ENCODE measurements at regions not wholly inside any gene's neighbourhood (a gene's known extent, or its start where the extent isn't known, plus 50 kb on each side); places are given as distances from the start of the nearest gene placed in this dataset.
A peak's percentile ranks its signal among the peaks of the same experiment; 100 is the strongest.
"Not testable (repeated sequence)": the region's sequence is repeated elsewhere in the genome, so short reads cannot be mapped to it uniquely, and the experiment has no call there.

DNA sequence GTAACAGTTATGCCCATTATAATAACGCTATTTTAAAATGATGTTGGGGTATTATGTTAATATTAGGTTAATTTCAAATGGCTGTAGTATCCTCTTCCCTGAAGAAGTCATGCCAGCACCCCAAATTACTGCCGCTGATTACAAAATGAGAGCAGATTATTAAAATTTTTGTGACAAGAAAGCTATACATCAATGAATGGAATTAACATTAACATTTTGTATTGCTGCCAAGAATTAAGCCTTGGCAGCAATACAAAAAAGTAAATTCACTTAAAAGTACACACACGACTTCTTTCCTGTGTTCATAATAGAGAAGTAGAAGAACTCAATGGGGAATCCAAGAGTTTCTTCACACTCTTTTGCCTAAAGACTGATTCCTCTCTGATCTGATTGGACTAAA lies 482.8 kb downstream of the STIM2 start:
- DNase-seq (ENCODE audit: low read depth in 4 of 4, low spot score in 3 of 4) = no peak

DNA sequence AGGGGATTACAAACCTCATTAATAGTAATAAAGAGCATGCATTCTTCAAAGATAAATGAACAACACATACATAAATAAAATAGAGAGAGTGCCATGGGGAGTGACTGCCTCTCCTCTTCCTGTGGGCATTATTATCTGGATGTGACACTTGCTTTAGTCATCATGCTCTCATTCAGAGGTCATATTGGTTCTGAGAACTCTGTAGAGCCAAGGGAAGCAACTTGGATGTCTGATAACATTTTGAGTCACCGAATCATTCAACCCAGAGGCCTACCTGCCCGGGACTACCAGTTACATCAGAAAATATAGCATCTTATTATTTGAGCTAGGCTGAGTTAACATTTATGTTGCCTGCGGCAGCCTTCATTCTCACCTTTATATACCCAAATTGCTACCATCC lies 489.5 kb downstream of the STIM2 start:
- no peak for DNase-seq (ENCODE audit: low read depth in 4 of 4, low spot score in 3 of 4)

DNA sequence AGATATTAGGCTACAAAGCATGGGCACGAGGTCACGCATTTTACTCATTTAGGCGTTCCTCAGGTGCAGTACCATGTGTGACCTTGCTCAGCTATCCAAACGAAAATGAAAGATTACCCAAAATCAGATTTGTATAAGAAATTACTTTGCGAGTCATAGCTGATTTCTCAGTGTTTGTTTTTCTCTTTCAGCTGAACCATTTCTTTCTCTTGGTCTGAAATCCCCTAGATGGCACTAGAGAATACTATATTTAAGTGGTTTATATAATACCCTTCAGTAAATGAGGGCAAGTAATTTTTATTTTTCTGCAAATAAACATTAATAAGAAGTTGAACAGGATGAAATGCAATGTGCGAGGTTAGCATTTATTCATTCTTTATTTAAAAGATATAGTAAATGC lies 496.6 kb downstream of the STIM2 start:
- DNase-seq (ENCODE audit: low read depth in 4 of 4, low spot score in 3 of 4) = no peak

DNA sequence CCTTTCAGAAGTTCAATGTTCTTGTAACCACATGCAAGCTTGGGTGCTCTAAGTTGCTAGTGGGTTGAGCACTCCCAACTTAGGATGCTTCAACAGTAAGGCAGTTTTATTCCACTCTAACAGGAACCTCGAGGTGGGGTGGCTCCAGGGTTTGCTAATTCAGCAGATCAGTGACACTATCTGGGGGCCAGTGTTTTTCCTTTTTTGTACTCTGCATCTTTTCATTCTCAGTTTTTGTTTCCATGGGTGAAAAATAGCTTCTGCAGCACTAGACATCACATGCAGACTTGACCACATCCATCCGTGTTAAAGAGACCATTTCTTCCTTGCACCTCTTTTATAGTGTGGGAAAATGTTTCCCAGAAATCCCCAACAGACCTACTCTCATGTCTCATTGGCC lies 497.6 kb downstream of the STIM2 start:
- no peak for DNase-seq (ENCODE audit: low read depth in 4 of 4, low spot score in 3 of 4)

DNA sequence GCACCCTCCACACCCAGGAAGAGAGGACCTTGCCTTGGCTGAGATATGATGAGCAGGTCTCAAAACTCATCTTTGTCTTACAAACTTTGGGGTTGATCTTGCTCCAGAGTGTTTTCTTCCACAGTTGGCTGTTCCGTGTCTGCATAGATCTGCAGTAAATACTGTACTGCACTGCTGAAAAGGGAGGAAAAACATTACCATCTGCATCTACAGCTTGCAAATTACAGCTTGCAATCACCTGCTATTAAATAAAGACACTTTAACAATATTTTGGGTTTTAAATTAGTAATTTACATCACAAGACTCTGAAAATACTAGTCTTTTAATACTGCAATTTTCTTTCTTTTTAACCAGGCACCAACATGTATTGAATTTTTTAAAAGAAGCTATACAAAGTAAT lies 499.5 kb downstream of the STIM2 start:
- DNase-seq (ENCODE audit: low read depth in 4 of 4, low spot score in 3 of 4) = no peak

DNA sequence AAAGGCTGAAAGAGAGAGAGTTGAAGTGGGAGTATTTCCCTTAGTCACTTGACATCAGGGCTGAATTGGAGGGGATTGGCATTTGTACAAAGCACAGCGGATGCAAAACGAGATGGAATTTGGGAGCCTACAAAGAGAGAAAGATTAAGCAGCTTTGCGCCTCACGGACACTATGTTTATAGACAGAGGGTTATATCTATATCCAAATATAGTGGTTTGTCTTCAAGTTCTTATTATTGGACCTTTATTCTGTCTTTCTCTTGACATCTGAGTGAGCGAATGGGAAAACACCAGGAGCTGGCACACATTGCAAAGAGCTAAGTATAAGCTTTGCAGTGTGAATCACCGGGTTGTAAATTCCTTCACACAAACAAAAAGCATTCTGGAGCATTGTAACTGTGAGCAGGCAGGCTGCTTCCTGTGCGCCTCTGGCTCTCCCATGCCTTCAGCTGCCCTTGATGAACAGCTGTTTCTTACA lies 500.2 kb downstream of the STIM2 start:
- DNase-seq (ENCODE audit: low read depth in 4 of 4, low spot score in 3 of 4) = no peak

DNA sequence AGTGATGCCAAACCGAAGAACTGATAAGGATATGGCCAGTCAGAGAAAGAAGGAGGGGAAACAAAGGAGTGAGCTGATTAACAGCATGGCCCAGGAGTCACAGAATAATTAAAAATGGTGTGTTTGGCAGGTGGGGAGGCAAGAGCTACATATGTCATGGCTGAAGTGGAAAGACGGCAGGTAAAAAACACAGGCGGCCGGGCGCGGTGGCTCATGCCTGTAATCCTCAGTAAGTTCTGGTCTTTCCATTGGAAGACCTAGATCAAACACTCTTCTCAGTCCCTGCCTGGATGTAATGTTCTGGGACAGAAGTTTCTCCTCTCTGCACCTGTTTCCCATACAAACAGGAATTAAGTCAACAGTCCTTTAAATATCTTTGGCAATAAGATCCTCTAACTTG lies 503.9 kb downstream of the STIM2 start:
- DNase-seq (ENCODE audit: low read depth in 4 of 4, low spot score in 3 of 4) = no peak

DNA sequence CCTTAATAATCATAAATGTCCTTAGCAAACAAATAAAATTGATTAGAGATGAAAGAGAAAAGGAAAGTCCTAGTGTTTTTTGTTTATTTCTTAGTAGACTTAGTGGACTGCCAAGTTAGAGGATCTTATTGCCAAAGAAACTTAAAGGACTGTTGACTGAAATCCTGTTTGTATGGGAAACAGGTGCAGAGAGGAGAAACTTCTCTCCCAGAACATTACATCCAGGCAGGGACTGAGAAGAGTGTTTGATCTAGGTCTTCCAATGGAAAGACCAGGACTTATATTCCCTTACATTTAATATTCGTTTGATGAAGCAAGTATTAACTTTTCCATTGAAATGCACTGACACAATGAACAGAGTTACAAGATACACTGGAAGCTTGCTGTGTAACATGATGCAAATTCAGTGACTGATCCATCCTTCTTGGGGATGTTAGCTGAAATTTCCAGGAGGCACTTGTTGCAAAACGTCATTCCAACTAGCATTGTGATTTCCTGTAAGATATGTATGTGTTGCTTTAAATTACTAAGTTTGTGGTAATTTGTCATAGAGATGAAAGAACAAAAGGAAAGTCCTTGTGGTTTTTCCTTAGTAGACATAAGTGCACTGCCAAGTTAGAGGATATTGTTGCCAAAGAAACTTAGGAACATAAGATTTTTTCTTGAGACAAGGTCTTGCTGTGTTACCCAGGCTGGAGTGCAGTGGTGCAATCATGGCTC lies 505.6 kb downstream of the STIM2 start:
- DNase-seq (ENCODE audit: low read depth in 4 of 4, low spot score in 3 of 4) = no peak

DNA sequence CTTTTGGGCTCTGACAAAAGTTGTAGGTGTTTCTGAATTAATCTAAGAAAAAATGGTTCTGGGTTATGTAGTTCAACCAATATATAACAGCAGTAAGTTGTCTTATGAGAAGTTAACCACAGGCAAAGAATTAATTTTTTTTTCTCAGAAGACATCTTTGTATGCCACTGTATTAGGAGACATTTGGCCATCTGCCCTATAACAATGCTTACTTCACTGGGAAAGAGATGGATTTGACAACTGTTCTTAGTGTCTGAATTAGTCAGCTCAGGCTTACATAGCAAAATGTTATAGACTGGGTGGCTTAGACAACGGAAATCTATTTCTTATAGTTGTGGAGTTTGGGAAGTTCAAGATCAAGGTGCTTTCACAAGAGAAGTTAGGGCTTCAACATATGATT lies 508.1 kb downstream of the STIM2 start:
- DNase-seq (ENCODE audit: low read depth in 4 of 4, low spot score in 3 of 4) = no peak

DNA sequence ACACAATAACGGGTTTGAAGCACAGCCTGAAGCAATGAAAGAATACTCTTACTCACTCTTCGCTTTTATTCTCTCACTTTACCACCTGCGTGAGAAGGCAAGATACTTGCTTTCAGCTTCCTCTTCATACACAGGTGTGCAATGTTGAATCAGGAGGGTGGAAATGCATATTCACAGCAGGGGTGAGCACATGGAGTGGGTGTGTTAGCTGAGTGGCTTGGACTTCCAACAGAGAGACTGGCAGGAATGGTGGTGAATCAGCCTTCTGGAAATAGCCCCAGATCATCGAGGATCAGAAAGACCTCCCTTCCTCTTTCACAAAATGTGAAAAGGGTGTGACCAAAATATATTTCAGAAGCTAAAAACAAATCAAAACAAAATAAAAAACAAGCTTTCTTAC lies 521.2 kb downstream of the STIM2 start:
- no peak for DNase-seq (ENCODE audit: low read depth in 4 of 4, low spot score in 3 of 4)

DNA sequence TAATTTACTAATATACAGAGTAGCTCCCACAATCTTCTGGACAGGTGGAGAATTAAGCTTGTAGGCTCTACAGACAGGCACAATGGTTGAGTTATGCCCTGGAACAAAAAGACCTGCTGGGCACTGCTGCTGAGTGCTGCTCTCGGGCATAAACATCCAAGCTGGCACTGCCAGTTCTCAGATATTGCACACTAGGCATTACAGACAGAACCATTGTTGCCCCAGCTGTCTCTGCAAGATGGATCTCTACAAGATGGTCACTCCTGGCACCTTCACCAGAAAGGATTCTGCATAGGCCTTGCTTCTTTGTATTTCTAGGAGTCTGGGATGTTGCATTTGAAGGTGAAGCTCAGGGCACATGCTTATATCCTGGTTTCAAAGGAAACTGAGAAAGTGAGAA lies 527.1 kb downstream of the STIM2 start:
- DNase-seq (ENCODE audit: low read depth in 4 of 4, low spot score in 3 of 4) = no peak

DNA sequence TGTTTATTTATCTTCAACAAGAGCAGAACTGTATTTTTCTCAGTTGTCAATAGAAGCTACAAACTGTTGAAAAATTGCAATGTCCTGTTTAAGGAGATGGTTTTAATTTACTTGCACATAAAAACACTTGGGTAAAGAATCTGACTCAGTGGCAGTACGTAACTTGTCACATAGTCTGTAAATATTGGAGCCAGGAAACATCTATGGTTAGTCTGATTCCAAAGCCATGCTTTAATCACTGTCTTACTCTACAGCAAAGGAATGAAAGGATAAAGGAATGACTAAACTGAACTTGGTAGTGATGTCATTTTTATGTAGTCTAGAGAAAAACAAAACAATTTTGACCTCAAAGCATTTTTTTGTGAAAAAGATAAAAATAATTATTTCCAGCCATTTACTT lies 537.2 kb downstream of the STIM2 start:
- no peak for DNase-seq (ENCODE audit: low read depth in 4 of 4, low spot score in 3 of 4)

DNA sequence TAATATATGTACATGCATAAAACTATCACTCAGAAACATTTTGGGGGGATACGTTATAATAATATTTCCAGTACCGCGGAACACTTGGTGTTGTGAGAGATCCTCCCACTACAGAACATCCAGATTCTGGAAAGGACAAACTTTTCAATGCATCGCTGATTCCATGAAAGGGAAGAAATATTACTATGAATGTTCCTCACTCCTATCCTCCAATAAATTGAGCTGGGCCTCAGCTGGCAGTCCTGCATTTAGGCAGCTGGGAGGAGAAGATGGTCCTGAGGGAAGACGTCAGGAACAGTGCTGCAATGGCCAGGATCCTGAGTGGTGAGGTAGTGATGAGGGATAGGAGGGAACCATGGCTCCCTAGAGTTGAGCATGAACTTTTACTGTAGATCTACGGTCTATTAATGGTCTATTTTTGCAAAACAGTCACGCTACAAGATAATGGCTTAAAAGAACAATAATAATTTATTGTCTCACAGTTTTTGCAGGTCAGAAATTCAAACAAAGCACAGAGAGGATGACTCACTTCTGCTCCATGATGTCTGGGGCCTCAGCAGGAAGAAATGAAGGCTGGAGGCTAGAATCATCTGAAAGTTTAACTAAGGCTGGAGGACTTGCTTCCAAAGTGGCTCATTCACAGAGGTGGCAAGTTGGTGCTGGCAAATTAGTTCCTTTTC lies 538.1 kb downstream of the STIM2 start:
- no peak for DNase-seq (ENCODE audit: low read depth in 4 of 4, low spot score in 3 of 4)

DNA sequence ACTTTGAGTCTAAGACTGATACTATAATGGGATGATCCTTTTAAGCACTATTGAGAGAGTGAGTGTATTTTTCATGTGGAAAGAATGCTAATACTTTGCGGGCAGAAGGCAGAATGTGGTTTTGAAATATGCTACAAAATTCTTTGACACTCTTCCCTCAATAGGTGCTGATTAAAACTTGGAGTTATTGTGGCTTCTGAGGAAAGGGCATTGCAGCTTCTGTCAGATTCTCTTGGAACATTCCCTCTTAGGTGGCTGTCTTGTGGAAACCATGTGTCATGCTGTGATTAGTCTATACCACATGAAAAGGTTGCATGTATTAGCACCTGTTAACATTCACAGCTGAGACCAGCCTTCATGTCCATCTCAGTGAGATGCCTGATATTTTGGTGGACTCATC lies 547.0 kb downstream of the STIM2 start:
- DNase-seq (ENCODE audit: low read depth in 4 of 4, low spot score in 3 of 4) = no peak

DNA sequence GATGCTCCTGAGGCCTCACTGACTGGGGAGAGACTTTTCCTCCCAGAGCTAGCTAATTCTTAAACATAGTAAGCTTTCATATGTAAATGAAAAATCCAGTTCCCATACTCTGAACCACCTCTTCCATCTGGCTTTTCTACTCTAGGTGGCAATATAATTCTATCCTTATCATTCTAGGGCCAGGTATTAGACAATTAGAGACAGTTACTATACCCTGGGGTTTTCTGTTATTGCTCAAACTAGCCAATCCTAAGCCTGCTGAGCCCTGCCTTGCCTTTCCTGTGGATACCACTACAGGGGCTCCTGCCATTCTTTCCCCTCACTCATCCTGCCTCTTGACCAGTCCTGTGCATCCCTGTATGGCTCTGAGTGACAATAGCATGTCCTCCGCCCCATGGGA lies 552.0 kb downstream of the STIM2 start:
- DNase-seq (ENCODE audit: low read depth in 4 of 4, low spot score in 3 of 4) = no peak

DNA sequence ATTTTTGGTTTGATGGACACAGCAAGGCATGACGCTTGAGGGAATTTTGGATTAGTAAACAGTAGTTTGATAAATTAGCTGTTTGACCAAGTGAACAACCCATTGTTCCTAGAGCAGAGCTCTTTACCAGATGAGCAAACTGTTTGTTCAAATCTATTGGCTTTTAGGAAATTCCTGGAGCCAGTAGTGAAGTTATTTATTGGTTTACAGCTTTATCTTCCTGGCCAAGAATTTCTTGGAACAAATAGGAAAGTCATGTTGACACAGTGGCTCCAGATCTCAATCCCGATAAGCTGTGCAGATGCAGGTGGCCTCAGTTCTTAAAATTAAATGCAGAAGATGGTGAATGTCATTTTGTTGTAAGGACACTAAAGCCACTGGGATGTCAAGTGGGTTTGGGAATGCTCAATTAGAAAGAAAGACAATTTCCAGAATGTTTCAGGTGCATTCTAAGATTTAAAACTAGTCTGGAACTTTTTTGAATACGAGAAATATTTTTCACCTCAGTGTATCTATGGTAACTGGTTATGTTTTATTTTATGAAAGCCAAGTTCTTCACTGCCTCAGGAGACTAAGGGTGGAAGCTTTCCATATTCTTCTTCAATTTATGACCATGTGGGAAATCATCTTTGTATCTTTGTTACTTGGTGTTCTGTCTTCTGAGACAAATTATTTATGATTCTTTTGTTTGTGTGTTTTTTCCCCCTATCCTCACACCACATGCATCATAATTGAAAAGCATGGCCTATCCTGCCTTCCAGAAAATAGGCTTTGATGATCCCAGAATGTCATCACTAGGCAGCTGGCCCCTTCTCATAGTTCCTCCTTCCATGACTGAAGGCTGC lies 554.5 kb downstream of the STIM2 start:
- DNase-seq (ENCODE audit: low read depth in 4 of 4, low spot score in 3 of 4) = peak in 1 of 4 donors; percentile 7

DNA sequence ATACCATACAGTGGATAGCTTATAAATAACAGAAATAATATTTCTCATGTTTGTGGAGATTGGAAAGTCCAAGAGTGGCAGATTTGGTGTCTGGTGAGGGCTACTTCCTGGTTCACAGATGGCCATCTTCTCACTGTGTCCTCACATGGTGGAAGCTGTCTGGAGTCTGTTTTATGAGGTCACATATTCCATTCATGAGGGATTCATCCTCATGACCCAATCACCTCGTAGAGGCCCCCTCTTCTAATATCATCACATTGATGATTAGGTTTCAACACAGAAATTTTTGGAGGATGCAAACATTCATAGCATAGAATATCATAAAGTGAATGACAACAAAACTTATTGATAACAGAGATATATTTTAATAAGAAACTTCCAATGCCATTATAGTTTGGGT lies 568.0 kb downstream of the STIM2 start:
- no peak for DNase-seq (ENCODE audit: low read depth in 4 of 4, low spot score in 3 of 4)

DNA sequence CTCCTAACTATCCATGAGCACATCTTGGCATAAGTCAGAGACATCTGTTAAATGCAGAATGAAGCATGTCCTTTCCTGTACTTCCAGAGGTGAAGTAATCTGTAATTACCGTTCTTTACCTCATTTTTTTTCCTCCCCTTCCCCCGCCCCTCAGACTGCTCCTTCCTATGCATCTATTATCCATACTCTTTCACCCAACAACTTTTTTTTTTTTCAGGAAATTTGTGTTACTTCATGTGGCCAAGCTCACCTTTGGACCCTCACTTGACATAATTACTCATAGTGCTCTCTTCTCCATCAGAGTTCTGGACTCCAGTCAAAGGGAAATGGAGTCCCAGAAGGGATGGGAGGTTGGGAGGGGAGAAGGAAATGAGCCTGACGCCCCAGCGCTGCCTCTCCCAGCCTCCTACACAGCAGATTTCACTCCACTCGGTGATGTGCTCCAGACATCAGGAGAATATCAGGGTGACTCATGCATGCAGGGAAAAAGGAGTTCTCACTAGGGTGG lies 568.8 kb downstream of the STIM2 start:
- no peak for DNase-seq (ENCODE audit: low read depth in 4 of 4, low spot score in 3 of 4)

DNA sequence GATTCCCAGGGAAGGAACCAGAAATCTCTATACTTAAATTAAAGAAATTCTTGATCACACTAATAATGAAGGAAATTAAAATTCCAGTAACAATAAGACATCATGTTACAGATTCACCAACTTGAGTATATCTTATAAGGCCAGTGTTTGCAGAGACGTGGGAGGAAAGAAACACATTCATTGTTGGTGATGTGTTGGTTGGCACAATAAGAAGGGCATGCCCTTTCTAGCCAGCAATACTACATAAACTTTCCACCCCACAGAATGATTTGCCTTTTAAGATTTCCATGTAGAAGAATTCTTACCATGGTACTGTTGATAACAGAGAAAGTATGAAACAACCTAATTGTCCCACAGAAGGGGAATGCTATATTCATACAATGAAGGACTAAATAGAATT lies 581.5 kb downstream of the STIM2 start:
- DNase-seq (ENCODE audit: low read depth in 4 of 4, low spot score in 3 of 4) = no peak

DNA sequence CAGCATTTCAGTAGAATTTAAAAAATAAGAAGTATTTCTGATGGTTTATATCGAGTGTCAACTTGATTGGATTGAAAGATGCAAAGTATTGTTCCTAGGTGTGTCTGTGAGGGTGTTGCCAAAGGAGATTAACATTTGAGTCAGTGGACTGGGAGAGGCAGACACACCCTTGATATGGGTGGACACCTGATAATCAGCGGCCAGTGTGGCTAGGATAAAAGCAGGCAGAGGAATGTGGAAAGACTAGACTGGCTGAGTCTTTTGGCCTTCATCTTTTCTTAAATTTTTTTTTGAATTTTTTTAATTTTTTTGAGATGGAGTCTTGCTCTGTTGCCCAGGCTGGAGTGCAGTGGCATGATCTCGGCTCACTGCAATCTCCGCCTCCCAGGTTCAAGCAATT lies 582.0 kb downstream of the STIM2 start:
- not testable (repeated sequence) for DNase-seq (ENCODE audit: low read depth in 4 of 4, low spot score in 3 of 4)

DNA sequence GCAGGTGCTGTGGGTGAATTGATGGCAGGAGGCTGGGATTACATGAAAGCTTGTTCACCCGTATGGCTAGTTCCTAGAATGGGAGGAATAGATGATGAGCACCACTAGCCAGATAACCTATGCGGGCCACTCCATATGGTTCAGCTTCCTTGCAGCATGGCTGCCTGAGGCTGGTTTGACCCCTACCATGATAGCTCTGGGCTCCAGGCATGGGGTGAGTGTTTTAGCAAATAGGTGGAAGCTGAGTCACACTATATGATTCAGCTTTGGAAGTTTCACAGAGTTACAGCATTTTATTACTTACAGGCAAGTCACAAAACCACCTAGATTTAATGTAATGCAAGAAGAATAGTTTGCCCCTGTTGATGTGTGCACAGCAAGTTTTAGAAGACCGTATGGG lies 603.2 kb downstream of the STIM2 start:
- no peak for DNase-seq (ENCODE audit: low read depth in 4 of 4, low spot score in 3 of 4)
